H1 (cell line): ENCODE measurements at regions not wholly inside any gene's neighbourhood (a gene's known extent, or its start where the extent isn't known, plus 50 kb on each side); places are given as distances from the start of the nearest gene placed in this dataset.

Experiments
- CTCF ChIA-PET: fragments of 300-600 bp; sonication (Branson Sonifier 250); formaldehyde crosslinking; loops from one replicate; lab custom pipeline; 2021; ENCODE audit not compliant: partially characterized antibody; lab: Charles Lee
- POLR2A ChIA-PET: fragments of 300-600 bp; sonication (Branson Sonifier 250); formaldehyde crosslinking; loops from one replicate; lab custom pipeline; 2021; ENCODE audit warnings: inconsistent platforms; ENCODE audit not compliant: partially characterized antibody; lab: Charles Lee
- DNase-seq, 2 experiments: peaks; one replicate each; pipeline versions ENCODE4 v3.0.0 to v3.0.0-alpha.2; 2010 to 2022; ENCODE audit warnings: low spot score in 2 of 2, low read depth in 1 of 2, mixed read lengths in 1 of 2
- FAIRE-seq: peaks from 2 replicates; lab custom pipeline; 2011; peaks lifted over from hg19 to GRCh38; lab: Jason Lieb, UNC
- H2AFZ ChIP-seq: 2 replicates; pipeline ENCODE4 v1.8.1; 2012; ENCODE audit warnings: low read length, inconsistent platforms
- H2AK5ac ChIP-seq: 2 replicates; pipeline ENCODE4 v1.6.1; 2013; ENCODE audit warnings: low read depth, low read length
- H2BK120ac ChIP-seq: replicated peaks from 2 replicates; pipeline ENCODE3; 2013; ENCODE audit warnings: low read depth, low read length, inconsistent platforms
- H2BK12ac ChIP-seq: 2 replicates; pipeline ENCODE4 v1.6.1; 2013; ENCODE audit warnings: low read depth, low read length
- H2BK15ac ChIP-seq: 2 replicates; pipeline ENCODE4 v1.6.1; 2013; ENCODE audit warnings: low read length
- H2BK20ac ChIP-seq: 2 replicates; pipeline ENCODE4 v1.6.1; 2013; ENCODE audit warnings: low read length
- H2BK5ac ChIP-seq: 2 replicates; pipeline ENCODE4 v1.6.1; 2013; ENCODE audit warnings: low read depth, low read length
- H3K14ac ChIP-seq: 2 replicates; pipeline ENCODE4 v1.6.1; 2013; ENCODE audit warnings: inconsistent platforms; ENCODE audit not compliant: insufficient read length
- H3K18ac ChIP-seq: 2 replicates; pipeline ENCODE4 v1.6.1; 2013; ENCODE audit warnings: low read length; ENCODE audit errors: extremely low read depth
- H3K23ac ChIP-seq: 2 replicates; pipeline ENCODE4 v1.6.1; 2013; ENCODE audit warnings: inconsistent platforms; ENCODE audit not compliant: insufficient read length
- H3K23me2 ChIP-seq: 2 replicates; pipeline ENCODE4 v1.6.1; 2013; ENCODE audit warnings: low read depth, low read length
- H3K27ac ChIP-seq: 2 replicates; pipeline ENCODE4 v1.6.1; 2011; ENCODE audit warnings: low read depth, low read length, inconsistent platforms
- H3K27me3 ChIP-seq, 4 experiments: replicated peaks in 1 of 4; 1 replicate in 1 of 4; 2 replicates in 3 of 4; pipeline versions ENCODE4 v1.6.1 to v1.8.1; 2011 to 2013; ENCODE audit warnings: low read length in 3 of 4, mild to moderate bottlenecking in 3 of 4, inconsistent platforms in 2 of 4, mixed read lengths in 2 of 4, moderate library complexity in 1 of 4; ENCODE audit not compliant: control insufficient read depth in 3 of 4, insufficient read depth in 3 of 4; ENCODE audit errors: extremely low read depth in 1 of 4
- H3K36me3 ChIP-seq, 4 experiments: 2 replicates each; pipeline versions ENCODE4 v1.6.1 to v1.8.1; 2011 to 2013; ENCODE audit warnings: mild to moderate bottlenecking in 4 of 4, low read length in 3 of 4, moderate library complexity in 2 of 4, control low read depth in 1 of 4, inconsistent platforms in 1 of 4; ENCODE audit not compliant: insufficient read depth in 4 of 4, control insufficient read depth in 2 of 4
- H3K4ac ChIP-seq: replicated peaks from 2 replicates; pipeline ENCODE3; 2013; ENCODE audit warnings: low read length, low read depth, mixed read lengths, inconsistent platforms; ENCODE audit not compliant: insufficient read length
- H3K4me1 ChIP-seq, 4 experiments: replicated peaks in 1 of 4; 1 replicate in 1 of 4; 2 replicates in 3 of 4; pipeline versions ENCODE4 v1.6.1 to v1.8.1; 2011 to 2013; ENCODE audit warnings: low read length in 3 of 4, inconsistent platforms in 2 of 4, mixed read lengths in 1 of 4; ENCODE audit not compliant: insufficient read depth in 4 of 4, control insufficient read depth in 3 of 4
- H3K4me2 ChIP-seq, 2 experiments: 2 replicates each; pipeline versions ENCODE4 v1.6.1 to v1.8.1; 2011 to 2013; ENCODE audit warnings: low read depth in 2 of 2, low read length in 2 of 2, control low read depth in 1 of 2, inconsistent platforms in 1 of 2, mild to moderate bottlenecking in 1 of 2; ENCODE audit not compliant: insufficient read depth in 1 of 2
- H3K4me3 ChIP-seq, 4 experiments: fragments of 200-600, 300-600 bp in 1 of 4; sonication (generic), shearing (Covaris generic), sonication (Bioruptor Twin) in 1 of 4; 2 replicates each; pipeline versions ENCODE4 v1.5.1 to v1.8.1; 2011 to 2016; ENCODE audit warnings: low read length in 4 of 4, low read depth in 3 of 4, control low read depth in 2 of 4, inconsistent platforms in 2 of 4, mild to moderate bottlenecking in 2 of 4, mixed read lengths in 1 of 4, moderate library complexity in 1 of 4; ENCODE audit not compliant: insufficient read depth in 2 of 4; ENCODE audit errors: extremely low read depth in 1 of 4
- H3K56ac ChIP-seq: replicated peaks from 2 replicates; pipeline ENCODE3; 2013; ENCODE audit warnings: low read depth, mild to moderate bottlenecking, mixed read lengths, low read length, inconsistent platforms; ENCODE audit not compliant: insufficient read length
- H3K79me1 ChIP-seq: 2 replicates; pipeline ENCODE4 v1.6.1; 2013; ENCODE audit warnings: low read depth, low read length, control low read depth
- H3K79me2 ChIP-seq, 2 experiments: 2 replicates each; pipeline versions ENCODE4 v1.6.1 to v1.8.1; 2012 to 2013; ENCODE audit warnings: low read length in 2 of 2, mild to moderate bottlenecking in 2 of 2, inconsistent platforms in 1 of 2; ENCODE audit not compliant: insufficient read depth in 2 of 2, control insufficient read depth in 1 of 2
- H3K9ac ChIP-seq, 4 experiments: replicated peaks in 1 of 4; 1 replicate in 1 of 4; 2 replicates in 3 of 4; pipeline versions ENCODE4 v1.6.1 to v1.8.1; 2011 to 2013; ENCODE audit warnings: low read depth in 3 of 4, low read length in 3 of 4, control low read depth in 2 of 4, mild to moderate bottlenecking in 2 of 4, moderate library complexity in 2 of 4, inconsistent platforms in 1 of 4; ENCODE audit errors: extremely low read depth in 1 of 4
- H3K9me3 ChIP-seq, 2 experiments: 2 replicates each; pipeline versions ENCODE4 v1.6.1 to v1.8.1; 2012 to 2013; ENCODE audit warnings: mild to moderate bottlenecking in 2 of 2, moderate library complexity in 2 of 2, control low read depth in 1 of 2, inconsistent platforms in 1 of 2, low read depth in 1 of 2, low read length in 1 of 2, mixed read lengths in 1 of 2; ENCODE audit not compliant: insufficient read depth in 2 of 2
- H4K20me1 ChIP-seq, 2 experiments: replicated peaks in 1 of 2; 2 replicates each; pipeline versions ENCODE3 to v1.8.1; 2011 to 2013; ENCODE audit warnings: inconsistent platforms in 2 of 2, low read length in 2 of 2, mild to moderate bottlenecking in 1 of 2; ENCODE audit not compliant: insufficient read depth in 2 of 2, control insufficient read depth in 1 of 2
- H4K5ac ChIP-seq: 2 replicates; pipeline ENCODE4 v1.6.1; 2013; ENCODE audit warnings: low read length, low read depth, mixed read lengths, inconsistent platforms; ENCODE audit not compliant: insufficient read length
- H4K8ac ChIP-seq: 2 replicates; pipeline ENCODE4 v1.8.0; 2013; ENCODE audit warnings: mild to moderate bottlenecking, moderate library complexity, low read length, inconsistent platforms; ENCODE audit not compliant: insufficient read depth; ENCODE audit errors: extremely low read depth
- H4K91ac ChIP-seq: replicated peaks from 2 replicates; pipeline ENCODE3; 2013; ENCODE audit warnings: low read length, mixed read lengths, inconsistent platforms; ENCODE audit not compliant: insufficient read length
- EP300 ChIP-seq, 2 experiments: IDR thresholded peaks; 1 replicate in 1 of 2; 2 replicates in 1 of 2; pipeline ENCODE4 v1.6.1; 2011 to 2012; ENCODE audit warnings: low read depth in 2 of 2, low read length in 2 of 2, mild to moderate bottlenecking in 2 of 2, borderline replicate concordance in 1 of 2, inconsistent platforms in 1 of 2, moderate library complexity in 1 of 2
- HDAC6 ChIP-seq: IDR thresholded peaks from one replicate; pipeline ENCODE4 v1.7.1; 2012; ENCODE audit warnings: low read depth, mild to moderate bottlenecking, inconsistent platforms, low read length, moderate library complexity
- NANOG ChIP-seq: IDR thresholded peaks from 2 replicates; pipeline ENCODE4 v1.6.1; 2011; ENCODE audit warnings: low read length, low read depth, mild to moderate bottlenecking, inconsistent platforms; ENCODE audit not compliant: insufficient read depth, poor library complexity, severe bottlenecking
- POLR2A ChIP-seq, 2 experiments: IDR thresholded peaks; 1 replicate in 1 of 2; 2 replicates in 1 of 2; pipeline ENCODE4 v1.6.1; 2011; ENCODE audit warnings: low read depth in 2 of 2, low read length in 2 of 2, mild to moderate bottlenecking in 2 of 2; ENCODE audit errors: control extremely low read depth in 1 of 2
- POU5F1 ChIP-seq: IDR thresholded peaks from 2 replicates; pipeline ENCODE4 v1.6.1; 2011; ENCODE audit warnings: low read depth, mild to moderate bottlenecking, low read length, moderate library complexity
- RFX5 ChIP-seq: IDR thresholded peaks from 2 replicates; pipeline ENCODE4 v1.6.1; 2011; ENCODE audit warnings: low read depth, low read length, improper control_type of control experiment, borderline replicate concordance
- RNF2 ChIP-seq: fragments of 200-900, 300-1000 bp; sonication (generic); IDR thresholded peaks from 2 replicates; pipeline ENCODE4 v1.7.1; 2016; ENCODE audit warnings: borderline replicate concordance, low read depth, mild to moderate bottlenecking, antibody characterized with exemption, low read length; ENCODE audit not compliant: poor library complexity, severe bottlenecking; ENCODE audit errors: missing control alignments
- SIN3A ChIP-seq, 2 experiments: IDR thresholded peaks in 1 of 2; conservative IDR thresholded peaks in 1 of 2; 2 replicates each; pipeline ENCODE4 v1.6.1; 2011 to 2012; ENCODE audit warnings: low read length in 2 of 2, improper control_type of control experiment in 1 of 2, low read depth in 1 of 2, mild to moderate bottlenecking in 1 of 2
- SUZ12 ChIP-seq: fragments of 200-600 bp; sonication (generic); IDR thresholded peaks from 2 replicates; pipeline ENCODE4 v1.6.1; 2012; ENCODE audit warnings: mild to moderate bottlenecking, inconsistent platforms, low read length, moderate library complexity, mixed read lengths
- TAF1 ChIP-seq: IDR thresholded peaks from 2 replicates; pipeline ENCODE4 v1.6.1; 2011; ENCODE audit warnings: mild to moderate bottlenecking, low read depth, low read length
- TAF7 ChIP-seq: optimal IDR thresholded peaks from 2 replicates; pipeline ENCODE3; 2011; ENCODE audit warnings: low read depth, mild to moderate bottlenecking, inconsistent platforms, low read length, moderate library complexity, borderline replicate concordance
- TBP ChIP-seq: IDR thresholded peaks from 2 replicates; pipeline ENCODE4 v1.6.1; 2011; ENCODE audit warnings: low read depth, low read length, improper control_type of control experiment
- YY1 ChIP-seq: IDR thresholded peaks from 2 replicates; pipeline ENCODE4 v1.6.1; 2011; ENCODE audit warnings: low read depth, mild to moderate bottlenecking, low read length
- WGBS, 2 experiments: shearing (Covaris generic) in 1 of 2; methylation state at CpG; one replicate each; pipeline versions ENCODE4 v1.1.6 to v1.1.7; 2013 to 2015; ENCODE audit warnings: low lambda C conversion rate in 2 of 2, mixed read lengths in 2 of 2, inconsistent platforms in 1 of 2, low coverage in 1 of 2, missing lambda C conversion rate in 1 of 2; ENCODE audit not compliant: insufficient replicate concordance in 2 of 2, insufficient coverage in 1 of 2, insufficient read length in 1 of 2; ENCODE audit errors: extremely low coverage in 1 of 2, missing lambda C conversion rate in 1 of 2; 5-methylcytosine and 5-hydroxymethylcytosine counted together
- TF ChIP-seq, protein P1 (sequence below): IDR thresholded peaks from 2 replicates; pipeline ENCODE4 v1.6.1; 2012; ENCODE audit warnings: inconsistent platforms

DNA sequence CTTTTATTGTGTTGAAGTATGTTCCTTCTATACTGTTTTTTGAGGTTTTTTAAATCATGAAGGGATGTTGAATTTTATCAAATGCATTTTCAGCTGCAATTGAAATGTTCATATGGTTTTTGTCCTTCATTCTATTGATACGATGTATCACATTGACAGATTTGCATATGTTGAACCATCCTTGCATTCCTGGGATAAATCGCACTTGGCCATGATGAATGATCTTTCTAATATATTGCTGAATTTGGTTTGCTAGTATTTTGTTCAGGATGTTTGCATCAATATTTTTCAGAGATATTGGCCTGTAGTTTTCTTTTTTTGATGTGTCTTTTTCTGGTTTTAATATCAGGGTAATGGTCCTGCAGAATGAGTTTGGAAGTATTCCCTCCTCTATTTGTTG lies 214.0 kb downstream of the LMO4 start:
- no peak for DNase-seq
- no peaks in the 10 kb centered on the region for H4K20me1 ChIP-seq
- H3K9ac ChIP-seq: no peak overlapping the region
- no peak overlapping the region for H3K56ac ChIP-seq
- H3K36me3 ChIP-seq: no peaks in the 10 kb centered on the region
- no peak for FAIRE-seq
- no peak overlapping the region for H3K18ac ChIP-seq
- H2BK12ac ChIP-seq: no peak overlapping the region
- H4K5ac ChIP-seq: no peak overlapping the region
- H3K4me3 ChIP-seq: no peak overlapping the region
- no peaks in the 10 kb centered on the region for H3K79me1 ChIP-seq
- no peaks in the 10 kb centered on the region for H3K27me3 ChIP-seq
- no peak overlapping the region for H2AK5ac ChIP-seq
- H2BK120ac ChIP-seq: no peak overlapping the region
- no peak overlapping the region for H3K23ac ChIP-seq
- no peak overlapping the region for H3K27ac ChIP-seq
- H4K91ac ChIP-seq: no peak overlapping the region
- no peak overlapping the region for H4K8ac ChIP-seq
- H2BK5ac ChIP-seq: no peak overlapping the region
- ChIA-PET POLR2A (no interaction called here), CTCF (no interaction called here)
- H3K14ac ChIP-seq: no peak overlapping the region
- no peaks in the 10 kb centered on the region for H3K79me2 ChIP-seq
- WGBS, 2 experiments: 96% methylated on average over 2 of the region's 2 CpGs; no CpG with 5 or more reads in 1 of the 2 experiments
- H2BK15ac ChIP-seq: no peak overlapping the region
- H3K4me1 ChIP-seq: no peaks in the 10 kb centered on the region
- no peak overlapping the region for H2BK20ac ChIP-seq
- H3K9me3 ChIP-seq: 0 out of 4 replicates have a peak, but pooled peaks cover 0 to 4% of the 10 kb centered on the region in 2 experiments
- no peak overlapping the region for H3K4me2 ChIP-seq
- no peak overlapping the region for H2AFZ ChIP-seq
- H3K23me2 ChIP-seq: no peaks in the 10 kb centered on the region
- H3K4ac ChIP-seq: no peak overlapping the region
- TF ChIP-seq EP300 (IDR thresholded peaks at IDR 0.05; ENCODE audit: borderline replicate concordance in 1 of 2, low read depth in 2 of 2, low read length in 2 of 2) (no peak), TAF7 (no peak), SIN3A (conservative IDR thresholded peaks at IDR 0.05 in 1 of 2, IDR thresholded peaks at IDR 0.05 in 1 of 2; ENCODE audit: low read depth in 1 of 2, low read length in 2 of 2) (no peak), YY1 (no peak), POU5F1 (no peak), TAF1 (no peak), TBP (no peak), NANOG (no peak), RNF2 (no peak), HDAC6 (no peak), SUZ12 (no peak), RFX5 (no peak), POLR2A (IDR thresholded peaks at IDR 0.05; ENCODE audit: control extremely low read depth in 1 of 2, low read depth in 2 of 2, low read length in 2 of 2) (no peak)
- TF ChIP-seq, protein P1, sequence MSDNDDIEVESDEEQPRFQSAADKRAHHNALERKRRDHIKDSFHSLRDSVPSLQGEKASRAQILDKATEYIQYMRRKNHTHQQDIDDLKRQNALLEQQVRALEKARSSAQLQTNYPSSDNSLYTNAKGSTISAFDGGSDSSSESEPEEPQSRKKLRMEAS: no peak
